ENCODE measurements at regions not wholly inside any gene's neighbourhood (a gene's known extent, or its start where the extent isn't known, plus 50 kb on each side); places are given as distances from the start of the nearest gene placed in this dataset.

GRCh38 chrX:116596010-116596409, 133.2 kb upstream of the CT83 start:
- TF ChIP-seq CTCF (conservative IDR thresholded peaks at IDR 0.05; ENCODE audit: low read length), result no peak
- TF ChIP-seq EZH2phosphoT487 (IDR thresholded peaks at IDR 0.05; ENCODE audit: borderline replicate concordance, low read depth, low read length), result no peak
